Caco-2 (cell line): ENCODE measurements at regions not wholly inside any gene's neighbourhood (a gene's known extent, or its start where the extent isn't known, plus 50 kb on each side); places are given as distances from the start of the nearest gene placed in this dataset.

Experiments
- BruUV-seq: library from RNA; stranded (reverse); fragments of 400-500 nt; replicated peaks from 2 replicates; lab custom pipeline; 2021; lab: Mats Ljungman, UMichigan
- CTCF ChIA-PET: fragments of 300-600 bp; sonication (Branson Sonifier 250); formaldehyde crosslinking; loops from one replicate; lab custom pipeline; 2022; ENCODE audit warnings: antibody characterized with exemption; lab: Charles Lee
- POLR2A ChIA-PET: fragments of 300-600 bp; sonication (Branson Sonifier 250); formaldehyde crosslinking; loops from one replicate; lab custom pipeline; 2022; ENCODE audit warnings: antibody characterized with exemption; lab: Charles Lee
- DNase-seq, 2 experiments: peaks; one replicate each; pipeline versions ENCODE4 v3.0.0 to v3.0.0-alpha.2; 2020 to 2022
- H3K27me3 ChIP-seq: replicated peaks from 2 replicates; pipeline ENCODE4 v1.6.0; 2011; ENCODE audit warnings: low read length; ENCODE audit not compliant: control insufficient read depth, insufficient read depth
- H3K36me3 ChIP-seq: 2 replicates; pipeline ENCODE4 v1.5.1; 2011; ENCODE audit warnings: low read length; ENCODE audit not compliant: control insufficient read depth, insufficient read depth
- H3K4me1 ChIP-seq: fragments of 250-450 bp; sonication (Bioruptor Pico); 2 replicates; pipeline ENCODE4 v1.5.1; 2020; ENCODE audit warnings: mild to moderate bottlenecking
- H3K4me3 ChIP-seq: 2 replicates; pipeline ENCODE4 v1.5.1; 2011; ENCODE audit warnings: low read depth, mild to moderate bottlenecking, control low read depth, low read length
- H3K9me3 ChIP-seq: fragments of 250-450 bp; sonication (Bioruptor Pico); 2 replicates; pipeline ENCODE4 v1.5.1; 2020; ENCODE audit warnings: mild to moderate bottlenecking, moderate library complexity
- H3K27ac Mint-ChIP-seq: one replicate; pipeline ENCODE4 v1.8.0; 2022; ENCODE audit warnings: mixed read lengths; ENCODE audit not compliant: unreplicated experiment
- H3K27me3 Mint-ChIP-seq: one replicate; pipeline ENCODE4 v1.8.0; 2022; ENCODE audit warnings: mixed read lengths; ENCODE audit not compliant: insufficient read depth, unreplicated experiment
- H3K36me3 Mint-ChIP-seq: one replicate; pipeline ENCODE4 v1.8.0; 2022; ENCODE audit warnings: mild to moderate bottlenecking, mixed read lengths; ENCODE audit not compliant: insufficient read depth, unreplicated experiment
- H3K4me1 Mint-ChIP-seq: one replicate; pipeline ENCODE4 v1.8.0; 2022; ENCODE audit warnings: low read depth, mixed read lengths; ENCODE audit not compliant: unreplicated experiment
- H3K4me3 Mint-ChIP-seq: one replicate; pipeline ENCODE4 v1.8.0; 2022; ENCODE audit warnings: mild to moderate bottlenecking, moderate library complexity, mixed read lengths; ENCODE audit not compliant: unreplicated experiment
- H3K9me3 Mint-ChIP-seq: one replicate; pipeline ENCODE4 v1.8.0; 2022; ENCODE audit warnings: mixed read lengths; ENCODE audit not compliant: unreplicated experiment
- CTCF ChIP-seq, 2 experiments: fragments of 200-600 bp in 1 of 2; IDR thresholded peaks; 1 replicate in 1 of 2; 2 replicates in 1 of 2; pipeline versions ENCODE4 v1.5.1 to v1.8.0; 2011 to 2022; ENCODE audit warnings: antibody characterized with exemption in 1 of 2, control low read depth in 1 of 2, inconsistent platforms in 1 of 2, low read depth in 1 of 2, low read length in 1 of 2, mild to moderate bottlenecking in 1 of 2, moderate library complexity in 1 of 2; ENCODE audit not compliant: insufficient read depth in 1 of 2, severe bottlenecking in 1 of 2, unreplicated experiment in 1 of 2
- intact Hi-C: fragments of 100-400 bp; cut with micrococcal nuclease; formaldehyde crosslinking; loops from one replicate; pipeline ENCODE4 v1.10.0; 2022; ENCODE audit not compliant: unreplicated experiment

- no peak for TF ChIP-seq CTCF (IDR thresholded peaks at IDR 0.05; ENCODE audit: insufficient read depth in 1 of 2, low read depth in 1 of 2, low read length in 1 of 2, severe bottlenecking in 1 of 2, unreplicated experiment in 1 of 2)
- peaks cover 7% of the 10 kb centered on the region for H3K27me3 Mint-ChIP-seq
- H3K36me3 ChIP-seq, result no peaks in the 10 kb centered on the region
- BruUV-seq, result no TSS peak
- ChIA-PET POLR2A (no interaction called here), CTCF (interaction anchor here (2.4 kb wide), 1 partner anchor 51 kb away, joined by 6 read pairs; no protein-coding TSS in a partner anchor)
- no peaks in the 10 kb centered on the region for H3K36me3 Mint-ChIP-seq
- H3K4me1 Mint-ChIP-seq, result no peaks in the 10 kb centered on the region
- no peak overlapping the region for H3K4me3 ChIP-seq
- no peak overlapping the region for H3K27ac Mint-ChIP-seq
- no peaks in the 10 kb centered on the region for H3K27me3 ChIP-seq
- no peaks in the 10 kb centered on the region for H3K4me1 ChIP-seq
- intact Hi-C loops, result no loop called here
- H3K9me3 ChIP-seq, result no peaks in the 10 kb centered on the region; the same call in 1 of the 2 replicates
- no peak overlapping the region for H3K4me3 Mint-ChIP-seq
- DNase-seq, result no peak
- no peaks in the 10 kb centered on the region for H3K9me3 Mint-ChIP-seq
These were observed 80.1 kb upstream of the ATF3 start for GRCh38 chr1:212528501-212528900.

GRCh38 chr1:212529211-212529741, 79.3 kb upstream of the ATF3 start:
- no TSS peak for BruUV-seq
- H3K9me3 Mint-ChIP-seq, result no peaks in the 10 kb centered on the region
- no peaks in the 10 kb centered on the region for H3K4me1 ChIP-seq
- no peak overlapping the region for H3K4me3 Mint-ChIP-seq
- no peak for DNase-seq
- H3K27ac Mint-ChIP-seq, result no peak overlapping the region
- no peak overlapping the region for H3K4me3 ChIP-seq
- H3K36me3 Mint-ChIP-seq, result no peaks in the 10 kb centered on the region
- H3K36me3 ChIP-seq, result no peaks in the 10 kb centered on the region
- POLR2A ChIA-PET, result no interaction called here
- TF ChIP-seq CTCF (IDR thresholded peaks at IDR 0.05; ENCODE audit: insufficient read depth in 1 of 2, low read depth in 1 of 2, low read length in 1 of 2, severe bottlenecking in 1 of 2, unreplicated experiment in 1 of 2), result no peak
- H3K27me3 Mint-ChIP-seq, result peaks cover 12% of the 10 kb centered on the region
- H3K27me3 ChIP-seq, result no peaks in the 10 kb centered on the region
- intact Hi-C loops, result no loop called here
- no peaks in the 10 kb centered on the region for H3K4me1 Mint-ChIP-seq
- H3K9me3 ChIP-seq, result no peaks in the 10 kb centered on the region; the same call in 1 of the 2 replicates
- CTCF ChIA-PET, result interaction anchor here (2.4 kb wide), 1 partner anchor 52 kb away, joined by 6 read pairs; no protein-coding TSS in a partner anchor

GRCh38 chr1:212531267-212531666, 77.3 kb upstream of the ATF3 start:
- peaks cover 14% of the 10 kb centered on the region for H3K27me3 Mint-ChIP-seq
- DNase-seq, result no peak
- Histone ChIP-seq H3K4me1 (no peaks in the 10 kb centered on the region), H3K36me3 (no peaks in the 10 kb centered on the region), H3K9me3 (no peaks in the 10 kb centered on the region; the same call in 1 of the 2 replicates), H3K4me3 (no peak overlapping the region), H3K27me3 (no peaks in the 10 kb centered on the region)
- no peak overlapping the region for H3K4me3 Mint-ChIP-seq
- intact Hi-C loops, result no loop called here
- H3K9me3 Mint-ChIP-seq, result no peaks in the 10 kb centered on the region
- TF ChIP-seq CTCF (IDR thresholded peaks at IDR 0.05; ENCODE audit: insufficient read depth in 1 of 2, low read depth in 1 of 2, low read length in 1 of 2, severe bottlenecking in 1 of 2, unreplicated experiment in 1 of 2), result no peak
- no peak overlapping the region for H3K27ac Mint-ChIP-seq
- H3K4me1 Mint-ChIP-seq, result no peaks in the 10 kb centered on the region
- ChIA-PET CTCF (no interaction called here), POLR2A (no interaction called here)
- H3K36me3 Mint-ChIP-seq, result no peaks in the 10 kb centered on the region
- BruUV-seq, result no TSS peak
